OCI-LY3 (cell line): ENCODE measurements at regions not wholly inside any gene's neighbourhood (a gene's known extent, or its start where the extent isn't known, plus 50 kb on each side); places are given as distances from the start of the nearest gene placed in this dataset.

Experiments
- H2AFZ ChIP-seq: fragments of 200-600, 300-600 bp; shearing (Covaris generic); 2 replicates; pipeline ENCODE4 v1.6.0; 2014; ENCODE audit warnings: antibody characterized with exemption, low read depth, low read length
- H3K27ac ChIP-seq: fragments of 200-600, 300-600 bp; sonication (generic); 2 replicates; pipeline ENCODE4 v1.5.1; 2014; ENCODE audit warnings: mild to moderate bottlenecking, low read length, moderate library complexity, mixed read lengths
- H3K27me3 ChIP-seq: fragments of 200-600, 300-600 bp; sonication (generic); 2 replicates; pipeline ENCODE4 v1.6.1; 2014; ENCODE audit warnings: low read depth, low read length, mixed read lengths
- H3K36me3 ChIP-seq: fragments of 200-600, 300-600 bp; sonication (generic); replicated peaks from 2 replicates; pipeline ENCODE3; 2014; ENCODE audit warnings: low read depth, low read length, mixed read lengths
- H3K4me1 ChIP-seq: fragments of 300-600, 200-600 bp; sonication (generic); 2 replicates; pipeline ENCODE4 v1.6.1; 2014; ENCODE audit warnings: low read length, mixed read lengths
- H3K4me2 ChIP-seq: fragments of 200-600, 300-600 bp; sonication (generic); 2 replicates; pipeline ENCODE4 v1.6.1; 2014; ENCODE audit warnings: low read length, mixed read lengths
- H3K4me3 ChIP-seq: fragments of 300-600, 200-600 bp; sonication (generic); 2 replicates; pipeline ENCODE4 v1.5.1; 2014; ENCODE audit warnings: antibody characterized with exemption, mild to moderate bottlenecking, low read length, moderate library complexity
- H3K79me2 ChIP-seq: fragments of 300-600, 200-600 bp; shearing (Covaris generic); 2 replicates; pipeline ENCODE4 v1.6.1; 2014; ENCODE audit warnings: mild to moderate bottlenecking, low read length, mixed read lengths
- H3K9ac ChIP-seq: fragments of 300-600, 200-600 bp; shearing (Covaris generic); 2 replicates; pipeline ENCODE4 v1.6.0; 2014; ENCODE audit warnings: mild to moderate bottlenecking, low read length, moderate library complexity
- H3K9me3 ChIP-seq: fragments of 200-600, 300-600 bp; shearing (Covaris generic); 2 replicates; pipeline ENCODE4 v1.6.1; 2014; ENCODE audit warnings: low read length, mixed read lengths; ENCODE audit not compliant: insufficient read depth
- H4K20me1 ChIP-seq: fragments of 200-600, 300-600 bp; sonication (generic); 2 replicates; pipeline ENCODE4 v1.6.1; 2016; ENCODE audit warnings: low read length, mixed read lengths; ENCODE audit not compliant: insufficient read depth
- CTCF ChIP-seq: fragments of 200-600, 300-600 bp; sonication (generic); IDR thresholded peaks from 2 replicates; pipeline ENCODE4 v1.5.1; 2014; ENCODE audit warnings: antibody characterized with exemption, low read length, low read depth
- EZH2phosphoT487 ChIP-seq: fragments of 200-600 bp; shearing (Covaris generic); IDR thresholded peaks from 2 replicates; pipeline ENCODE4 v1.6.1; 2018; ENCODE audit warnings: antibody characterized with exemption, mixed run types, low read depth

- H3K27ac ChIP-seq, result no peak overlapping the region
These were observed 60.8 kb upstream of the BTRC start for GRCh38 chr10:101293007-101293723.

GRCh38 chr10:101294109-101294508 lies 59.9 kb upstream of the BTRC start:
- no peaks in the 10 kb centered on the region for H3K79me2 ChIP-seq
- H3K36me3 ChIP-seq, result no peaks in the 10 kb centered on the region
- no peaks in the 10 kb centered on the region for H4K20me1 ChIP-seq
- H3K4me2 ChIP-seq, result no peak overlapping the region
- no peak overlapping the region for H3K27ac ChIP-seq
- TF ChIP-seq CTCF, result no peak
- no peak for TF ChIP-seq EZH2phosphoT487
- H3K4me3 ChIP-seq, result no peak overlapping the region
- H2AFZ ChIP-seq, result no peak overlapping the region
- H3K9me3 ChIP-seq, result no peaks in the 10 kb centered on the region
- H3K27me3 ChIP-seq, result peaks cover 10% of the 10 kb centered on the region; the same call in 1 of the 2 replicates
- H3K4me1 ChIP-seq, result no peaks in the 10 kb centered on the region
- no peak overlapping the region for H3K9ac ChIP-seq

More at GRCh38 chr10:101293007-101293723, 60.8 kb upstream of the BTRC start:
- Histone ChIP-seq H3K36me3 (no peaks in the 10 kb centered on the region), H3K9me3 (no peaks in the 10 kb centered on the region), H3K79me2 (no peaks in the 10 kb centered on the region), H3K4me1 (no peaks in the 10 kb centered on the region), H4K20me1 (no peaks in the 10 kb centered on the region), H3K4me2 (peak overlapping the region; percentile 97), H2AFZ (peak overlapping the region; percentile 71; the same call in 1 of the 2 replicates), H3K9ac (no peak overlapping the region), H3K4me3 (peak overlapping the region; percentile 82), H3K27me3 (peaks cover 10% of the 10 kb centered on the region; the same call in 1 of the 2 replicates)
- TF ChIP-seq EZH2phosphoT487 (no peak), CTCF (no peak)

- H3K4me1 ChIP-seq, result no peaks in the 10 kb centered on the region
- H3K4me2 ChIP-seq, result no peak overlapping the region
- H3K4me3 ChIP-seq, result no peak overlapping the region
- no peak overlapping the region for H3K9ac ChIP-seq
- peaks cover 4% of the 10 kb centered on the region; the same call in 1 of the 2 replicates for H3K27me3 ChIP-seq
- H3K36me3 ChIP-seq, result no peaks in the 10 kb centered on the region
- H3K27ac ChIP-seq, result no peak overlapping the region
- H3K79me2 ChIP-seq, result no peaks in the 10 kb centered on the region
- TF ChIP-seq CTCF, result no peak
- no peak for TF ChIP-seq EZH2phosphoT487
- H3K9me3 ChIP-seq, result no peaks in the 10 kb centered on the region
- H4K20me1 ChIP-seq, result no peaks in the 10 kb centered on the region
- no peak overlapping the region for H2AFZ ChIP-seq
These were observed 58.7 kb upstream of the BTRC start for GRCh38 chr10:101295261-101295660.

- no peak overlapping the region for H3K27ac ChIP-seq
- no peak overlapping the region for H2AFZ ChIP-seq
- no peaks in the 10 kb centered on the region for H3K27me3 ChIP-seq
These were observed 56.0 kb upstream of the BTRC start for GRCh38 chr10:101297901-101298486.

More at GRCh38 chr10:101297901-101298486, 56.0 kb upstream of the BTRC start:
- TF ChIP-seq CTCF (peak; percentile 58), EZH2phosphoT487 (no peak)
- no peaks in the 10 kb centered on the region for H3K36me3 ChIP-seq
- H3K79me2 ChIP-seq, result no peaks in the 10 kb centered on the region
- H3K4me3 ChIP-seq, result no peak overlapping the region
- H3K9ac ChIP-seq, result no peak overlapping the region
- H3K4me1 ChIP-seq, result no peaks in the 10 kb centered on the region
- H3K4me2 ChIP-seq, result no peak overlapping the region
- no peaks in the 10 kb centered on the region for H3K9me3 ChIP-seq
- no peaks in the 10 kb centered on the region for H4K20me1 ChIP-seq
